Omental fat pad (tissue), 3 donors: ENCODE measurements at regions not wholly inside any gene's neighbourhood (a gene's known extent, or its start where the extent isn't known, plus 50 kb on each side); places are given as distances from the start of the nearest gene placed in this dataset.

Source experiments
- ATAC-seq: fragments of 150-250 bp; one replicate; pipeline ENCODE4 v1.9.1; 2016; ENCODE audit warnings: mild to moderate bottlenecking, moderate library complexity; ENCODE audit not compliant: low FRiP score
- DNase-seq: peaks from one replicate; pipeline ENCODE4 v3.0.0-alpha.2; 2019; ENCODE audit warnings: low spot score
- TF ChIP-seq, protein P1 (sequence below), 3 donors: fragments of 450-650 bp; IDR thresholded peaks; one replicate each; pipeline ENCODE4 v1.5.1; 2016 to 2017; ENCODE audit warnings: antibody characterized with exemption in 3 of 3, mild to moderate bottlenecking in 3 of 3, moderate library complexity in 2 of 3

GRCh38 chr14:38904959-38905358, 198.1 kb downstream of the SEC23A start:
- no peak for ATAC-seq
- TF ChIP-seq, protein P1, sequence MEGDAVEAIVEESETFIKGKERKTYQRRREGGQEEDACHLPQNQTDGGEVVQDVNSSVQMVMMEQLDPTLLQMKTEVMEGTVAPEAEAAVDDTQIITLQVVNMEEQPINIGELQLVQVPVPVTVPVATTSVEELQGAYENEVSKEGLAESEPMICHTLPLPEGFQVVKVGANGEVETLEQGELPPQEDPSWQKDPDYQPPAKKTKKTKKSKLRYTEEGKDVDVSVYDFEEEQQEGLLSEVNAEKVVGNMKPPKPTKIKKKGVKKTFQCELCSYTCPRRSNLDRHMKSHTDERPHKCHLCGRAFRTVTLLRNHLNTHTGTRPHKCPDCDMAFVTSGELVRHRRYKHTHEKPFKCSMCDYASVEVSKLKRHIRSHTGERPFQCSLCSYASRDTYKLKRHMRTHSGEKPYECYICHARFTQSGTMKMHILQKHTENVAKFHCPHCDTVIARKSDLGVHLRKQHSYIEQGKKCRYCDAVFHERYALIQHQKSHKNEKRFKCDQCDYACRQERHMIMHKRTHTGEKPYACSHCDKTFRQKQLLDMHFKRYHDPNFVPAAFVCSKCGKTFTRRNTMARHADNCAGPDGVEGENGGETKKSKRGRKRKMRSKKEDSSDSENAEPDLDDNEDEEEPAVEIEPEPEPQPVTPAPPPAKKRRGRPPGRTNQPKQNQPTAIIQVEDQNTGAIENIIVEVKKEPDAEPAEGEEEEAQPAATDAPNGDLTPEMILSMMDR (IDR thresholded peaks at IDR 0.05) = no peak
- no peak for DNase-seq

DNA sequence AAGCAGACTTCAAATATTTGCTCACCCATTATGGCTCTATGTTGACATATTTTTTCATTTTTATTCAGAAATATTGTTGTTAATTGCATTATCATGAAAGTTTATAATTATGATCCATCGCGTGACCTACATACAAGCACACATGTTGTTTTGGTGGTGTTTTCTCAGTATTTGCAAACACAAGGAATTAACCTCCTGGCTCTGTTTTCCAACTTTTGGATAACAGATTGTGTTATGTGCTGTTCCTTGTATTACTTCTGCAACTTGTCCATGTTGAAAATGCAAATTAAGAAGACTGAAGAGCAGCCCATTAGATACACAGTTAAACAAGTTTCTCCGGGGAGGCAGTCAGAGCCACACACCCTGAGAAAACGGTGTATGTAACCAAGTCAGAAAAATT, 201.2 kb downstream of the SEC23A start:
- ATAC-seq (no peak), DNase-seq (no peak)
- TF ChIP-seq, protein P1 (IDR thresholded peaks at IDR 0.05) = no peak

DNA sequence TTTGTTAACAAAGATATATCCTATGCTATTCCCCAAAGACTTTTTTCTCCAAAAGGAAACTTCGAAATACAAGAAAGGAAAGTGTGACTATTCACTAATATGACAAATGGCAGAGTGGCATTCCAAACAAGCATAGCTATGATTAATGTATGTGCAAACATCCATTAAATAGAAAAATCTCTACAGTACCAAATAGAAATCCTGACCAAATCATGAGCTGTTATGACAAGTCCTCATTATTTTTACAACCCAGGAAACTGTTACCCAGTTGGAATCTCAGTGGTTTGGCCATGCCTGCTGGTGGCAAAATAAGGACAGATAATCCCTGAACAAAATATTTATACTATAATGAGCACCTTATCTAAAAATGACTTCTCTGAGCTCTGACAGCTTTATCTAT, 202.1 kb downstream of the SEC23A start:
- ATAC-seq = no peak
- no peak for DNase-seq

DNA sequence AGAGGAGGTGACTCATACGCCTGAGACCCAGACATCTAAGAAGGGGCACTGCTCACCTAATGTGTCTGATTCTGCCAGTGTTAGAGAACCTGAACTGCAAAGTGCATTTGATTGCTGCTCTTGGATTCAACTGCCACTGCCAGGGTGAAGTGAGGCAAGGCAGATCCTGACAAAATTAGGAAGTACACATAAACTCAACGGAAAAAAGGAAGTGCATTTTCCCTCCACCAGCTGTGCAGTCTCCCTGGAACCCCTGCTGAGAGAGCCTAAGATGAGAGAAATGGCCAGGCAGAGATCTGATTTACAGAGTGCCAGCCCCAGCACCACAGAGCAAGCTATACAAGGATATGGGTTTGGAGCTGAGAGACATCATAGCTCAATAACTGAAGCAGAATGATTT, 215.3 kb downstream of the SEC23A start:
- ATAC-seq (no peak), DNase-seq (no peak)
- TF ChIP-seq, protein P1 (IDR thresholded peaks at IDR 0.05) = no peak

More for the DNA sequence above, 202.1 kb downstream of the SEC23A start:
- TF ChIP-seq, protein P1 (IDR thresholded peaks at IDR 0.05) = no peak

DNA sequence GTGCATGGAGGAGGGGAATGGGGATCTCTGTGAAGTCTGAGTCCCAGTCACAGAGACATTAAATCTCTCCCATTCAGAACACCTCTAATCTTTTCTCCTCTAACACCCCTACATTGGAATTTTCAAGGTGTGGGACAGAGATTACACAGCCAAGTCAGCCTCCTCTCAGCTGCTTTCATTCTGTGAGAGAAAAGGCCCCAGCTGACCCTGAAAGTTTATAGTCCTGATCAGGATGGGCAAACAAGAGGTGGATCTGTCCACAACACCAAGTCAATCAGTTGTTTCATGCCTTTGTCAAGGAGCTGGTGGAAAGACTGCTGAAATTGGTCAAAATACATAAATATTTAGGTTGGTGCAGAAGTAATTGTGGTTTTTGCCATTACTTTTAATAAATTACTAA, 218.9 kb downstream of the SEC23A start:
- TF ChIP-seq, protein P1 (IDR thresholded peaks at IDR 0.05) = no peak
- DNase-seq (no peak), ATAC-seq (no peak)

- DNase-seq (no peak), ATAC-seq (no peak)
- TF ChIP-seq, protein P1 (IDR thresholded peaks at IDR 0.05) = no peak
Observed at GRCh38 chr14:38883127-38883526, 219.9 kb downstream of the SEC23A start.

GRCh38 chr14:38882533-38882932, 220.5 kb downstream of the SEC23A start:
- TF ChIP-seq, protein P1 (IDR thresholded peaks at IDR 0.05) = no peak
- no peak for ATAC-seq
- DNase-seq = no peak
